Keratinocyte (primary cell): ENCODE measurements at regions not wholly inside any gene's neighbourhood (a gene's known extent, or its start where the extent isn't known, plus 50 kb on each side); places are given as distances from the start of the nearest gene placed in this dataset.

ENCODE experiments used
- DNase-seq: peaks from one replicate; pipeline ENCODE4 v3.0.0-alpha.2; 2011; ENCODE audit warnings: low read depth, missing footprints, low spot score
- FAIRE-seq: peaks from 2 replicates; lab custom pipeline; 2011; peaks lifted over from hg19 to GRCh38; lab: Jason Lieb, UNC
- H2AFZ ChIP-seq: 2 replicates; pipeline ENCODE4 v1.6.0; 2012; ENCODE audit warnings: low read length, control low read depth, inconsistent platforms; ENCODE audit not compliant: control insufficient read depth
- H3K27ac ChIP-seq: 2 replicates; pipeline ENCODE4 v1.5.1; 2011; ENCODE audit warnings: low read length; ENCODE audit not compliant: control insufficient read depth, insufficient read depth
- H3K27me3 ChIP-seq: 3 replicates; pipeline ENCODE4 v1.6.0; 2011; ENCODE audit warnings: low read length; ENCODE audit not compliant: control insufficient read depth, insufficient read depth; ENCODE audit errors: extremely low read depth
- H3K36me3 ChIP-seq, 2 experiments: 2 replicates in 1 of 2; 3 replicates in 1 of 2; pipeline ENCODE4 v1.5.1; 2011; ENCODE audit warnings: low read length in 2 of 2, mild to moderate bottlenecking in 1 of 2; ENCODE audit not compliant: control insufficient read depth in 2 of 2, insufficient read depth in 2 of 2; ENCODE audit errors: extremely low read depth in 1 of 2
- H3K4me1 ChIP-seq: 3 replicates; pipeline ENCODE4 v1.5.1; 2011; ENCODE audit warnings: low read length; ENCODE audit not compliant: control insufficient read depth, insufficient read depth; ENCODE audit errors: extremely low read depth
- H3K4me2 ChIP-seq: 3 replicates; pipeline ENCODE4 v1.6.0; 2011; ENCODE audit warnings: low read depth, low read length; ENCODE audit not compliant: control insufficient read depth, insufficient read depth; ENCODE audit errors: extremely low read depth
- H3K4me3 ChIP-seq, 3 experiments: fragments of 200-600 bp in 1 of 3; sonication (generic) in 1 of 3; 2 replicates in 2 of 3; 3 replicates in 1 of 3; pipeline ENCODE4 v1.5.1; 2011 to 2016; ENCODE audit warnings: low read length in 3 of 3, mild to moderate bottlenecking in 3 of 3, control low read depth in 2 of 3, inconsistent platforms in 1 of 3, low read depth in 1 of 3, mixed read lengths in 1 of 3, mixed run types in 1 of 3, moderate library complexity in 1 of 3; ENCODE audit not compliant: control insufficient read depth in 2 of 3, insufficient read depth in 2 of 3; ENCODE audit errors: extremely low read depth in 1 of 3
- H3K79me2 ChIP-seq: 2 replicates; pipeline ENCODE4 v1.6.0; 2012; ENCODE audit warnings: low read length; ENCODE audit not compliant: control insufficient read depth, insufficient read depth
- H3K9ac ChIP-seq: 3 replicates; pipeline ENCODE4 v1.6.0; 2011; ENCODE audit warnings: low read length; ENCODE audit not compliant: control insufficient read depth, insufficient read depth; ENCODE audit errors: extremely low read depth
- H3K9me1 ChIP-seq: 3 replicates; pipeline ENCODE4 v1.6.0; 2011; ENCODE audit warnings: low read length; ENCODE audit not compliant: control insufficient read depth, insufficient read depth; ENCODE audit errors: extremely low read depth
- H3K9me3 ChIP-seq: 2 replicates; pipeline ENCODE4 v1.5.1; 2012; ENCODE audit warnings: low read depth, low read length; ENCODE audit not compliant: control insufficient read depth
- H4K20me1 ChIP-seq: 3 replicates; pipeline ENCODE4 v1.6.0; 2011; ENCODE audit warnings: low read length; ENCODE audit not compliant: control insufficient read depth, insufficient read depth; ENCODE audit errors: extremely low read depth
- EZH2 ChIP-seq: IDR thresholded peaks from one replicate; pipeline ENCODE4 v1.6.1; 2012; ENCODE audit warnings: inconsistent platforms, mild to moderate bottlenecking, low read length, moderate library complexity
- dilution Hi-C: fragments of 300-500 bp; cut with MboI; formaldehyde crosslinking; loops from one replicate; pipeline ENCODE4 v1.7.0; 2020; ENCODE audit warnings: low sequenced_read_pairs; ENCODE audit not compliant: extremely low pct_ligation_motif_present
- TF ChIP-seq, protein P1 (sequence below), 3 experiments: IDR thresholded peaks in 1 of 3; conservative IDR thresholded peaks in 1 of 3; optimal IDR thresholded peaks in 1 of 3; 2 replicates in 2 of 3; 3 replicates in 1 of 3; pipeline versions ENCODE3 to v1.5.1; 2011; ENCODE audit warnings: low read length in 3 of 3, mild to moderate bottlenecking in 3 of 3, moderate library complexity in 2 of 3, control low read depth in 1 of 3, inconsistent platforms in 1 of 3; ENCODE audit not compliant: insufficient read depth in 2 of 3; ENCODE audit errors: extremely low read depth in 1 of 3

DNA sequence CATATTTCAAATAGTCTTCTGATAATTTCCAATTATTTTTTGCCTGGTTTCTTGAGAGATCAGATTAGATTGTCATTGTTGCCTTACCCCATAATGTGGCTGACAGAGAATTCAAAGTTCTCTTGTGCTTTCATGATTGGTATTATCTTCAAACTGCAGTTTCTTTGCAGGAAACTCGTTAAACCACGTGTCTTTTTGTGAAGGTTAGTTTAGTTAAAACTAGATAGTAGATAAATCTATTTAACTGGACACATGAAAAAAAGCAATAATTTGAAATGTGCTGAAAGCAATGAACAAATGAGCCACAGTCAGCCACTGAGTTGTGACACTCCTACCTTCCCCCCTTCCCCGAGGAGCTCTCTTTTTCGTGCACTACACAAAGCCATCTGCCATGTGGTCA, 327.5 kb upstream of the UMPS start:
- no peaks in the 10 kb centered on the region for H4K20me1 ChIP-seq
- TF ChIP-seq, protein P1, sequence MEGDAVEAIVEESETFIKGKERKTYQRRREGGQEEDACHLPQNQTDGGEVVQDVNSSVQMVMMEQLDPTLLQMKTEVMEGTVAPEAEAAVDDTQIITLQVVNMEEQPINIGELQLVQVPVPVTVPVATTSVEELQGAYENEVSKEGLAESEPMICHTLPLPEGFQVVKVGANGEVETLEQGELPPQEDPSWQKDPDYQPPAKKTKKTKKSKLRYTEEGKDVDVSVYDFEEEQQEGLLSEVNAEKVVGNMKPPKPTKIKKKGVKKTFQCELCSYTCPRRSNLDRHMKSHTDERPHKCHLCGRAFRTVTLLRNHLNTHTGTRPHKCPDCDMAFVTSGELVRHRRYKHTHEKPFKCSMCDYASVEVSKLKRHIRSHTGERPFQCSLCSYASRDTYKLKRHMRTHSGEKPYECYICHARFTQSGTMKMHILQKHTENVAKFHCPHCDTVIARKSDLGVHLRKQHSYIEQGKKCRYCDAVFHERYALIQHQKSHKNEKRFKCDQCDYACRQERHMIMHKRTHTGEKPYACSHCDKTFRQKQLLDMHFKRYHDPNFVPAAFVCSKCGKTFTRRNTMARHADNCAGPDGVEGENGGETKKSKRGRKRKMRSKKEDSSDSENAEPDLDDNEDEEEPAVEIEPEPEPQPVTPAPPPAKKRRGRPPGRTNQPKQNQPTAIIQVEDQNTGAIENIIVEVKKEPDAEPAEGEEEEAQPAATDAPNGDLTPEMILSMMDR (optimal IDR thresholded peaks at IDR 0.05 in 1 of 3, IDR thresholded peaks at IDR 0.05 in 1 of 3, conservative IDR thresholded peaks at IDR 0.05 in 1 of 3; ENCODE audit: extremely low read depth in 1 of 3, insufficient read depth in 2 of 3, low read length in 3 of 3), result no peak
- TF ChIP-seq EZH2, result no peak
- H3K9me3 ChIP-seq, result no peaks in the 10 kb centered on the region
- H3K4me3 ChIP-seq, result no peak overlapping the region
- no peak overlapping the region for H3K4me2 ChIP-seq
- H3K9me1 ChIP-seq, result no peaks in the 10 kb centered on the region
- FAIRE-seq (no peak), DNase-seq (no peak)
- no peak overlapping the region for H2AFZ ChIP-seq
- H3K79me2 ChIP-seq, result no peaks in the 10 kb centered on the region
- H3K27me3 ChIP-seq, result no peaks in the 10 kb centered on the region
- H3K9ac ChIP-seq, result no peak overlapping the region
- H3K27ac ChIP-seq, result no peak overlapping the region
- no peaks in the 10 kb centered on the region for H3K36me3 ChIP-seq
- dilution Hi-C loops, result no loop called here
- H3K4me1 ChIP-seq, result no peaks in the 10 kb centered on the region

DNA sequence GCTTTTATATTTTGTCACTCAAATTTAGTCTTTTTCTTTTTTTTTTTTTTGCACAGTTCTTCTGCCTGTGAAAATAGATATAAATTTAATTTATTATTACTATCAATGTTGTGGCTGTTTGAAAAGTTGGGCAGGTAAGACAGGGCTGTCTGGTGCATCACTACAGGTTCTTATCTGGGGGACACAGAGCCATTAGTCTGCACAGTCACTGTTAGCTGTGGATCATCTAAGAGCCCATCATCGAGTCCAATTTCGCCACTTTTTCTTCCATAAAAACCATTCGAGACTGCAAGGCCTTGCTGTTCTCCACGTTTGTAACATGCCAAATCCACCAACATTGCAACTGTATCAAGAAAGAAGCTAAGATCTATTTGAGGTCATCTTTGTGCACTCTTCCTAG, 325.6 kb upstream of the UMPS start:
- dilution Hi-C loops, result no loop called here
- H3K9me1 ChIP-seq, result no peaks in the 10 kb centered on the region
- H3K9ac ChIP-seq, result no peak overlapping the region
- H4K20me1 ChIP-seq, result no peaks in the 10 kb centered on the region
- FAIRE-seq (no peak), DNase-seq (no peak)
- H3K27me3 ChIP-seq, result no peaks in the 10 kb centered on the region
- no peaks in the 10 kb centered on the region for H3K36me3 ChIP-seq
- H3K4me1 ChIP-seq, result peaks cover 5% of the 10 kb centered on the region
- H3K9me3 ChIP-seq, result no peaks in the 10 kb centered on the region
- no peak overlapping the region for H3K27ac ChIP-seq
- TF ChIP-seq, protein P1 (optimal IDR thresholded peaks at IDR 0.05 in 1 of 3, IDR thresholded peaks at IDR 0.05 in 1 of 3, conservative IDR thresholded peaks at IDR 0.05 in 1 of 3; ENCODE audit: extremely low read depth in 1 of 3, insufficient read depth in 2 of 3, low read length in 3 of 3), result no peak
- no peak for TF ChIP-seq EZH2
- H3K4me2 ChIP-seq, result no peak overlapping the region
- H3K4me3 ChIP-seq, result no peak overlapping the region
- no peak overlapping the region for H2AFZ ChIP-seq
- no peaks in the 10 kb centered on the region for H3K79me2 ChIP-seq
